HepG2 (cell line): ENCODE measurements at regions not wholly inside any gene's neighbourhood (a gene's known extent, or its start where the extent isn't known, plus 50 kb on each side); places are given as distances from the start of the nearest gene placed in this dataset.

Experiments used
- ATAC-seq: fragments of 200-7000 bp; cut with Tn5 transposase; 3 replicates; pipeline ENCODE4 v1.9.1; 2020; ENCODE audit warnings: mild to moderate bottlenecking, moderate library complexity
- BruUV-seq: library from RNA; stranded (reverse); fragments of 400-500 nt; replicated peaks from 2 replicates; lab custom pipeline; 2021; lab: Mats Ljungman, UMichigan
- CTCF ChIA-PET: fragments of 300-600 bp; formaldehyde crosslinking; extraction: SDS; loops from one replicate; lab custom pipeline; 2021; ENCODE audit warnings: low total read pairs, inconsistent platforms, low intra/inter-chr PET ratio; lab: Yijun Ruan, JAX
- POLR2A ChIA-PET: fragments of 350-600 bp; sonication (Branson Sonifier 250); formaldehyde crosslinking; loops from one replicate; lab custom pipeline; 2020; ENCODE audit warnings: antibody characterized with exemption, inconsistent platforms; lab: Yijun Ruan, JAX
- DNase-seq: peaks from one replicate; pipeline ENCODE4 v3.0.0-alpha.2; 2015; ENCODE audit warnings: low spot score
- FAIRE-seq: peaks from 3 replicates; lab custom pipeline; 2011; peaks lifted over from hg19 to GRCh38; lab: Jason Lieb, UNC
- H2AFZ ChIP-seq: one replicate; pipeline ENCODE4 v1.6.1; 2011; ENCODE audit warnings: low read length, inconsistent platforms
- H3K27ac ChIP-seq: fragments of 300-600 bp; 3 replicates; pipeline ENCODE4 v1.8.0; 2011; ENCODE audit warnings: mixed run types, mild to moderate bottlenecking, mixed read lengths, low read length, inconsistent platforms; ENCODE audit not compliant: insufficient read depth; ENCODE audit errors: extremely low read length
- H3K27me3 ChIP-seq, 2 experiments: fragments of 200-600 bp in 1 of 2; 2 replicates in 1 of 2; 3 replicates in 1 of 2; pipeline versions ENCODE4 v1.6.0 to v1.8.0; 2011; ENCODE audit warnings: low read length in 2 of 2, mild to moderate bottlenecking in 2 of 2, moderate library complexity in 2 of 2, inconsistent platforms in 1 of 2; ENCODE audit not compliant: insufficient read depth in 2 of 2, control insufficient read depth in 1 of 2
- H3K36me3 ChIP-seq, 2 experiments: fragments of 200-600 bp in 1 of 2; replicated peaks in 1 of 2; 2 replicates in 1 of 2; 3 replicates in 1 of 2; pipeline versions ENCODE4 v1.5.1 to v1.8.0; 2011; ENCODE audit warnings: low read length in 2 of 2, inconsistent platforms in 1 of 2; ENCODE audit not compliant: insufficient read depth in 2 of 2, control insufficient read depth in 1 of 2
- H3K4me1 ChIP-seq: 2 replicates; pipeline ENCODE4 v1.5.1; 2012; ENCODE audit warnings: low read length, inconsistent platforms; ENCODE audit not compliant: insufficient read depth
- H3K4me2 ChIP-seq: 2 replicates; pipeline ENCODE4 v1.6.0; 2011; ENCODE audit warnings: low read depth, low read length, inconsistent platforms
- H3K4me3 ChIP-seq, 3 experiments: fragments of 200-600 bp in 1 of 3; sonication (generic), shearing (Covaris generic) in 1 of 3; replicated peaks in 1 of 3; 2 replicates each; pipeline ENCODE4 v1.5.1; 2011 to 2016; ENCODE audit warnings: low read length in 3 of 3, inconsistent platforms in 2 of 3, low read depth in 2 of 3, mild to moderate bottlenecking in 2 of 3, control low read depth in 1 of 3, mixed read lengths in 1 of 3; ENCODE audit not compliant: insufficient read depth in 1 of 3
- H3K79me2 ChIP-seq: one replicate; pipeline ENCODE4 v1.6.1; 2011; ENCODE audit warnings: low read length, inconsistent platforms; ENCODE audit not compliant: insufficient read depth
- H3K9ac ChIP-seq: 2 replicates; pipeline ENCODE4 v1.6.0; 2011; ENCODE audit warnings: mild to moderate bottlenecking, low read depth, low read length, inconsistent platforms; ENCODE audit not compliant: insufficient read depth
- H3K9me3 ChIP-seq: 2 replicates; pipeline ENCODE4 v1.5.1; 2012; ENCODE audit warnings: mild to moderate bottlenecking, low read length
- H4K20me1 ChIP-seq: 2 replicates; pipeline ENCODE4 v1.6.0; 2011; ENCODE audit warnings: inconsistent platforms, mild to moderate bottlenecking, low read length, moderate library complexity; ENCODE audit not compliant: insufficient read depth
- BORCS8-MEF2B ChIP-seq: sonication (generic); formaldehyde crosslinking; IDR thresholded peaks from 2 replicates; pipeline ENCODE4 v1.8.0; 2022; ENCODE audit warnings: mild to moderate bottlenecking, missing genetic modification reagents
- CREB1 ChIP-seq, 2 experiments: fragments of 450-650 bp in 1 of 2; IDR thresholded peaks; 2 replicates each; pipeline ENCODE4 v1.6.1; 2016 to 2017; ENCODE audit warnings: control low read depth in 1 of 2, mild to moderate bottlenecking in 1 of 2, missing compliant biosample characterization in 1 of 2, missing genetic modification characterization in 1 of 2
- ERF ChIP-seq: IDR thresholded peaks from 2 replicates; pipeline ENCODE4 v1.6.1; 2018; ENCODE audit warnings: missing biosample characterization, missing genetic modification reagents
- FOXC1 ChIP-seq: sonication (generic); formaldehyde crosslinking; IDR thresholded peaks from 2 replicates; pipeline ENCODE4 v1.8.0; 2022; ENCODE audit warnings: mild to moderate bottlenecking, missing genetic modification reagents, borderline replicate concordance
- KLF9 ChIP-seq: IDR thresholded peaks from 2 replicates; pipeline ENCODE4 v1.6.1; 2016; ENCODE audit warnings: low read depth
- ZNF598 ChIP-seq: sonication (generic); formaldehyde crosslinking; IDR thresholded peaks from 2 replicates; pipeline ENCODE4 v1.5.1; 2020; ENCODE audit warnings: mild to moderate bottlenecking, missing genetic modification reagents, borderline replicate concordance
- ZNF609 ChIP-seq: sonication (generic); formaldehyde crosslinking; IDR thresholded peaks from 2 replicates; pipeline ENCODE4 v1.4.0; 2020; ENCODE audit warnings: mild to moderate bottlenecking, missing genetic modification reagents, borderline replicate concordance
- WGBS: methylation state at CpG from one replicate; pipeline ENCODE4 v1.1.6; 2017; ENCODE audit warnings: low lambda C conversion rate; 5-methylcytosine and 5-hydroxymethylcytosine counted together
- in situ Hi-C: cut with HindIII; loops from 2 replicates; pipeline ENCODE4 v1.10.0; 2017; ENCODE audit warnings: low pct_unique_long_range_greater_than_20kb; ENCODE audit not compliant: extremely low pct_ligation_motif_present
- intact Hi-C: fragments of 100-400 bp; cut with micrococcal nuclease; formaldehyde crosslinking; loops from one replicate; pipeline ENCODE4 v1.10.0; 2022; ENCODE audit not compliant: unreplicated experiment

- no peak for TF ChIP-seq ZNF598
- no peak for TF ChIP-seq ERF (CRISPR knock-in tag)
- no peak for TF ChIP-seq FOXC1 (CRISPR knock-in tag)
- TF ChIP-seq CREB1 (IDR thresholded peaks at IDR 0.05): no peak
- TF ChIP-seq CREB1 (CRISPR knock-in tag; IDR thresholded peaks at IDR 0.05): no peak
- no peak for TF ChIP-seq KLF9
- no peak for TF ChIP-seq BORCS8-MEF2B (CRISPR knock-in tag)
These were observed 551.9 kb downstream of the BNC2 start (continued) for GRCh38 chr9:16318516-16319060.

DNA sequence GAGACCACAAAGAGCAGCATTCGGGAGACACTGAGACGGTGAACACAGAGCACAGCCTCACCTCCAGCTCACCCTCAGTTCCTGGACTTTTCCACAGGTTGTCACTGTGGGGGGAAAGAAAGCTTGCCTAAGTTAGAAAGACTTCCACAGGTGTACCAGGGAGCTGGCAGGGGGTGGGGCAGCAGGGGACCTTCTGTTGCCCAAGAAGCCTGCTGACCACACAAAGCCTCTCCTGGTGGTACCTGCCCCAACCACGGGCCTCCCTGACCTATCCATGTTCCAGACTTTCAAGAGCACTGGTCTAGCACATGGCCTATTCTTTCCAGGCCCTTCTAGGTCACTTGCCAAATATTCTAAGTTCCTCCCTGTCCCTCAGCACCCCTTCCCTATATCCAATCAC is 550.8 kb downstream of the BNC2 start:
- no peak overlapping the region for H3K4me2 ChIP-seq
- intact Hi-C loops (no loop called here), in situ Hi-C loops (no loop called here)
- 0% methylated on average over 1 of the region's 3 CpGs for WGBS
- no peaks in the 10 kb centered on the region for H3K9me3 ChIP-seq
- H3K4me1 ChIP-seq: no peaks in the 10 kb centered on the region
- no peak overlapping the region for H3K4me3 ChIP-seq
- FAIRE-seq (no peak), DNase-seq (no peak), ATAC-seq (no peak)
- H3K36me3 ChIP-seq: no peaks in the 10 kb centered on the region
- H2AFZ ChIP-seq: no peak overlapping the region
- BruUV-seq: no TSS peak
- no peak overlapping the region for H3K27ac ChIP-seq
- no peak for TF ChIP-seq ZNF609
- ChIA-PET POLR2A (no interaction called here), CTCF (no interaction called here)
- no peak overlapping the region for H3K9ac ChIP-seq
- no peaks in the 10 kb centered on the region for H3K79me2 ChIP-seq
- H3K27me3 ChIP-seq: peaks cover 0 to 7% of the 10 kb centered on the region in 2 experiments; a peak in 1 of 5 replicates
- no peaks in the 10 kb centered on the region for H4K20me1 ChIP-seq
